K562 (cell line): ENCODE measurements at regions not wholly inside any gene's neighbourhood (a gene's known extent, or its start where the extent isn't known, plus 50 kb on each side); places are given as distances from the start of the nearest gene placed in this dataset.

Source experiments
- BRD4 ChIP-seq: fragments of 200-600 bp; sonication (generic); IDR thresholded peaks from 2 replicates; pipeline ENCODE4 v1.6.1; 2017; ENCODE audit warnings: inconsistent platforms
- CEBPB ChIP-seq: fragments of 450-650 bp; IDR thresholded peaks from 2 replicates; pipeline ENCODE4 v1.6.1; 2016; ENCODE audit warnings: missing genetic modification characterization, missing compliant biosample characterization
- CHD1 ChIP-seq: fragments of 200-600 bp; sonication (generic); IDR thresholded peaks from one replicate; pipeline ENCODE4 v1.6.1; 2012; ENCODE audit warnings: mild to moderate bottlenecking, moderate library complexity, low read length, inconsistent platforms
- FOXA1 ChIP-seq: fragments of 450-650 bp; IDR thresholded peaks from 2 replicates; pipeline ENCODE4 v1.6.1; 2016; ENCODE audit warnings: mild to moderate bottlenecking, borderline replicate concordance
- KLF16 ChIP-seq: IDR thresholded peaks from 2 replicates; pipeline ENCODE4 v1.6.1; 2016; ENCODE audit warnings: antibody characterized with exemption
- NFYB ChIP-seq: IDR thresholded peaks from 2 replicates; pipeline ENCODE4 v1.6.1; 2011; ENCODE audit warnings: mild to moderate bottlenecking, moderate library complexity; ENCODE audit not compliant: insufficient read length; ENCODE audit errors: extremely low read depth
- PCBP2 ChIP-seq: fragments of 200-400 bp; formaldehyde crosslinking; IDR thresholded peaks from 2 replicates; pipeline ENCODE4 v1.6.1; 2018; ENCODE audit warnings: low read length, low read depth, mild to moderate bottlenecking, moderate library complexity; ENCODE audit not compliant: poor library complexity, severe bottlenecking
- TCF15 ChIP-seq: fragments of 250-450 bp; sonication (Bioruptor Pico); IDR thresholded peaks from 2 replicates; pipeline ENCODE4 v1.8.0; 2022; ENCODE audit warnings: moderate library complexity, mild to moderate bottlenecking, inconsistent platforms
- TEAD4 ChIP-seq, 2 experiments: sonication (generic) in 1 of 2; formaldehyde crosslinking in 1 of 2; IDR thresholded peaks; 2 replicates each; pipeline versions ENCODE4 v1.6.1 to v1.8.0; 2012 to 2022; ENCODE audit warnings: borderline replicate concordance in 1 of 2, inconsistent platforms in 1 of 2, low read length in 1 of 2, mild to moderate bottlenecking in 1 of 2, missing genetic modification reagents in 1 of 2
- YBX1 ChIP-seq: fragments of 450-650 bp; IDR thresholded peaks from 2 replicates; pipeline ENCODE4 v1.7.1; 2016; ENCODE audit warnings: mild to moderate bottlenecking
- ZNF232 ChIP-seq: sonication (generic); formaldehyde crosslinking; IDR thresholded peaks from 2 replicates; pipeline ENCODE4 v1.8.0; 2022; ENCODE audit warnings: mild to moderate bottlenecking, missing genetic modification reagents
- ZNF384 ChIP-seq: IDR thresholded peaks from 2 replicates; pipeline ENCODE4 v1.6.1; 2012; ENCODE audit warnings: low read depth, low read length, improper control_type of control experiment
- ZNF398 ChIP-seq: fragments of 250-450 bp; sonication (Bioruptor Pico); IDR thresholded peaks from 2 replicates; pipeline ENCODE4 v1.8.0; 2021; ENCODE audit warnings: moderate library complexity, mild to moderate bottlenecking, inconsistent platforms
- TF ChIP-seq, protein P1 (sequence below): sonication (generic); formaldehyde crosslinking; IDR thresholded peaks from 2 replicates; pipeline ENCODE4 v1.8.0; 2022; ENCODE audit warnings: mild to moderate bottlenecking, missing genetic modification reagents

- no peak for TF ChIP-seq TCF15 (CRISPR knock-in tag)
- TF ChIP-seq KLF16 = no peak
- TF ChIP-seq ZNF232 (CRISPR knock-in tag) = no peak
- TF ChIP-seq ZNF398 (CRISPR knock-in tag) = no peak
- TF ChIP-seq TEAD4 (IDR thresholded peaks at IDR 0.05; ENCODE audit: low read length) = peak; percentile 8; the same call in 1 of the 2 replicates
- no peak for TF ChIP-seq TEAD4 (CRISPR knock-in tag; IDR thresholded peaks at IDR 0.05; ENCODE audit: borderline replicate concordance)
- TF ChIP-seq BRD4 = no peak
- TF ChIP-seq, protein P1, sequence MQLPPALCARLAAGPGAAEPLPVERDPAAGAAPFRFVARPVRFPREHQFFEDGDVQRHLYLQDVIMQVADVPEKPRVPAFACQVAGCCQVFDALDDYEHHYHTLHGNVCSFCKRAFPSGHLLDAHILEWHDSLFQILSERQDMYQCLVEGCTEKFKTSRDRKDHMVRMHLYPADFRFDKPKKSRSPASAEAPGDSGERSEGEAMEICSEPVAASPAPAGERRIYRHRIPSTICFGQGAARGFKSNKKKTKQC (CRISPR knock-in tag) = no peak
- no peak for TF ChIP-seq CHD1
- TF ChIP-seq YBX1 = no peak
- TF ChIP-seq FOXA1 = no peak
- peak; percentile 68; the same call in 1 of the 2 replicates for TF ChIP-seq CEBPB (tag)
- TF ChIP-seq ZNF384 = no peak
- TF ChIP-seq PCBP2 = no peak
- no peak for TF ChIP-seq NFYB
Observed at GRCh38 chr21:34006611-34007168, 66.7 kb upstream of the MRPS6 start (continued).
